WTC11 (cell line): ENCODE measurements at regions not wholly inside any gene's neighbourhood (a gene's known extent, or its start where the extent isn't known, plus 50 kb on each side); places are given as distances from the start of the nearest gene placed in this dataset.

Experiments used
- ATAC-seq: fragments of 200-7000 bp; cut with Tn5 transposase; 2 replicates; pipeline ENCODE4 v1.10.0; 2021; ENCODE audit warnings: mild to moderate bottlenecking, moderate library complexity
- CTCF ChIA-PET: fragments of 300-600 bp; sonication (Branson Sonifier 250); formaldehyde crosslinking; loops from one replicate; lab custom pipeline; 2021; ENCODE audit warnings: antibody characterized with exemption; lab: Charles Lee
- POLR2A ChIA-PET: fragments of 350-600 bp; sonication (Branson Sonifier 250); formaldehyde crosslinking; loops from one replicate; lab custom pipeline; 2021; ENCODE audit warnings: antibody characterized with exemption; lab: Charles Lee
- DNase-seq: peaks from one replicate; pipeline ENCODE4 v3.0.0; 2021; ENCODE audit warnings: low spot score
- H3K27ac Mint-ChIP-seq: 2 replicates; pipeline ENCODE4 v1.8.0; 2021; ENCODE audit warnings: mixed read lengths
- H3K27me3 Mint-ChIP-seq: 2 replicates; pipeline ENCODE4 v1.8.0; 2021; ENCODE audit warnings: low read depth, mild to moderate bottlenecking, moderate library complexity, mixed read lengths
- H3K36me3 Mint-ChIP-seq: 2 replicates; pipeline ENCODE4 v1.8.0; 2021; ENCODE audit warnings: mixed read lengths
- H3K4me1 Mint-ChIP-seq: 2 replicates; pipeline ENCODE4 v1.8.0; 2022; ENCODE audit warnings: mixed read lengths
- H3K4me3 Mint-ChIP-seq: 2 replicates; pipeline ENCODE4 v1.8.0; 2021; ENCODE audit warnings: mild to moderate bottlenecking, moderate library complexity, mixed read lengths
- H3K9me3 Mint-ChIP-seq: 2 replicates; pipeline ENCODE4 v1.8.0; 2021; ENCODE audit warnings: mixed read lengths
- AFF4 ChIP-seq: sonication (generic); formaldehyde crosslinking; IDR thresholded peaks from 2 replicates; pipeline ENCODE4 v1.8.1; 2023; ENCODE audit warnings: mild to moderate bottlenecking, missing genetic modification reagents, borderline replicate concordance
- FOXP4 ChIP-seq: sonication (generic); formaldehyde crosslinking; IDR thresholded peaks from 2 replicates; pipeline ENCODE4 v1.8.0; 2022; ENCODE audit warnings: mild to moderate bottlenecking, missing genetic modification reagents
- GTF2I ChIP-seq: fragments of 250-450 bp; sonication (Bioruptor Pico); conservative IDR thresholded peaks from 2 replicates; pipeline ENCODE4 v1.4.0; 2021; ENCODE audit warnings: mild to moderate bottlenecking
- HMGA2 ChIP-seq: fragments of 250-450 bp; sonication (Bioruptor Pico); IDR thresholded peaks from 2 replicates; pipeline ENCODE4 v1.4.0; 2021; ENCODE audit warnings: mild to moderate bottlenecking, moderate library complexity
- HMGXB4 ChIP-seq: sonication (generic); formaldehyde crosslinking; IDR thresholded peaks from 2 replicates; pipeline ENCODE4 v1.8.1; 2023; ENCODE audit warnings: mild to moderate bottlenecking, moderate library complexity, missing genetic modification reagents
- IRF1 ChIP-seq: sonication (generic); formaldehyde crosslinking; IDR thresholded peaks from 2 replicates; pipeline ENCODE4 v1.8.0; 2023; ENCODE audit warnings: missing genetic modification reagents
- MXD4 ChIP-seq: fragments of 250-450 bp; sonication (Bioruptor Pico); IDR thresholded peaks from 2 replicates; pipeline ENCODE4 v1.8.0; 2021; ENCODE audit warnings: mild to moderate bottlenecking, moderate library complexity, borderline replicate concordance
- NFYB ChIP-seq: sonication (generic); formaldehyde crosslinking; conservative IDR thresholded peaks from 2 replicates; pipeline ENCODE4 v1.8.0; 2022; ENCODE audit warnings: low read depth, missing genetic modification reagents
- NR1H2 ChIP-seq: sonication (generic); formaldehyde crosslinking; IDR thresholded peaks from 2 replicates; pipeline ENCODE4 v1.9.0; 2021; ENCODE audit warnings: mild to moderate bottlenecking, moderate library complexity, missing genetic modification reagents
- PRDM15 ChIP-seq: sonication (generic); formaldehyde crosslinking; IDR thresholded peaks from 2 replicates; pipeline ENCODE4 v1.8.0; 2022; ENCODE audit warnings: missing genetic modification reagents
- ZBTB21 ChIP-seq: sonication (generic); formaldehyde crosslinking; IDR thresholded peaks from 2 replicates; pipeline ENCODE4 v1.8.1; 2023; ENCODE audit warnings: mild to moderate bottlenecking, missing genetic modification reagents, borderline replicate concordance
- ZNF317 ChIP-seq: sonication (generic); formaldehyde crosslinking; IDR thresholded peaks from 2 replicates; pipeline ENCODE4 v1.8.1; 2023; ENCODE audit warnings: low read depth, mild to moderate bottlenecking, moderate library complexity, missing genetic modification reagents, borderline replicate concordance
- ZNF512 ChIP-seq: sonication (generic); formaldehyde crosslinking; IDR thresholded peaks from 2 replicates; pipeline ENCODE4 v1.8.1; 2022; ENCODE audit warnings: missing genetic modification reagents, borderline replicate concordance

GRCh38 chr9:121568343-121569265, 69.0 kb upstream of the GGTA1 start:
- H3K9me3 Mint-ChIP-seq, result no peaks in the 10 kb centered on the region
- no peak for ATAC-seq
- 0 out of 2 replicates have a peak, but pooled peaks cover 3% of the 10 kb centered on the region for H3K27me3 Mint-ChIP-seq
- H3K4me1 Mint-ChIP-seq, result peaks cover 20% of the 10 kb centered on the region
- H3K36me3 Mint-ChIP-seq, result no peaks in the 10 kb centered on the region
- H3K4me3 Mint-ChIP-seq, result no peak overlapping the region
- H3K27ac Mint-ChIP-seq, result no peak overlapping the region
- no peak for DNase-seq
- ChIA-PET POLR2A (interaction anchor here (0.6 kb wide), 1 partner anchor 791 kb away, joined by 6 read pairs; no protein-coding TSS in a partner anchor), CTCF (interaction anchor here (1.0 to 3.9 kb wide), 8 partner anchors 11 to 130 kb away, joined by 3 to 16 read pairs (median 4); no protein-coding TSS in a partner anchor)
- TF ChIP-seq ZNF512 (CRISPR knock-in tag) (no peak), IRF1 (CRISPR knock-in tag) (no peak), ZBTB21 (CRISPR knock-in tag) (no peak), NR1H2 (CRISPR knock-in tag) (no peak), PRDM15 (CRISPR knock-in tag) (no peak), ZNF317 (CRISPR knock-in tag) (no peak)

GRCh38 chr9:121569266-121569648, 69.6 kb upstream of the GGTA1 start:
- POLR2A ChIA-PET, result no interaction called here
- CTCF ChIA-PET, result interaction anchor here (3.9 kb wide), 1 partner anchor 23 kb away, joined by 16 read pairs; no protein-coding TSS in a partner anchor
- DNase-seq, result no peak
- no peaks in the 10 kb centered on the region for H3K36me3 Mint-ChIP-seq
- no peak for ATAC-seq
- 0 out of 2 replicates have a peak, but pooled peaks cover 3% of the 10 kb centered on the region for H3K27me3 Mint-ChIP-seq
- TF ChIP-seq HMGA2 (CRISPR knock-in tag), result no peak
- H3K4me3 Mint-ChIP-seq, result no peak overlapping the region
- H3K9me3 Mint-ChIP-seq, result no peaks in the 10 kb centered on the region
- H3K4me1 Mint-ChIP-seq, result peaks cover 20% of the 10 kb centered on the region
- no peak overlapping the region for H3K27ac Mint-ChIP-seq

- H3K36me3 Mint-ChIP-seq, result no peaks in the 10 kb centered on the region
- DNase-seq, result no peak
- H3K4me3 Mint-ChIP-seq, result no peak overlapping the region
- H3K27me3 Mint-ChIP-seq, result no peaks in the 10 kb centered on the region
- ATAC-seq, result no peak
- CTCF ChIA-PET, result interaction anchor here (1.2 kb wide), 1 partner anchor 12 kb away, joined by 6 read pairs; no protein-coding TSS in a partner anchor
- H3K9me3 Mint-ChIP-seq, result no peaks in the 10 kb centered on the region
- peaks cover 3% of the 10 kb centered on the region for H3K4me1 Mint-ChIP-seq
- no peak overlapping the region for H3K27ac Mint-ChIP-seq
- POLR2A ChIA-PET, result no interaction called here
- TF ChIP-seq FOXP4 (CRISPR knock-in tag) (no peak), MXD4 (CRISPR knock-in tag) (no peak), HMGXB4 (CRISPR knock-in tag) (no peak), NFYB (CRISPR knock-in tag) (no peak), GTF2I (CRISPR knock-in tag) (no peak), AFF4 (CRISPR knock-in tag) (no peak)
Measured at GRCh38 chr9:121572581-121572980, 72.9 kb upstream of the GGTA1 start.
